ES-I3 (cell line): ENCODE measurements at regions not wholly inside any gene's neighbourhood (a gene's known extent, or its start where the extent isn't known, plus 50 kb on each side); places are given as distances from the start of the nearest gene placed in this dataset.
"Not testable (repeated sequence)": the region's sequence is repeated elsewhere in the genome, so short reads cannot be mapped to it uniquely, and the experiment has no call there.

Source experiments
- H3K36me3 ChIP-seq: 2 replicates; pipeline ENCODE4 v1.6.1; 2013; ENCODE audit warnings: mild to moderate bottlenecking, low read length, control low read depth, moderate library complexity; ENCODE audit not compliant: insufficient read depth
- H3K4me1 ChIP-seq: 2 replicates; pipeline ENCODE4 v1.6.1; 2013; ENCODE audit warnings: mild to moderate bottlenecking, control low read depth, low read length; ENCODE audit not compliant: insufficient read depth
- H3K9ac ChIP-seq: 2 replicates; pipeline ENCODE4 v1.6.1; 2013; ENCODE audit warnings: low read depth, mild to moderate bottlenecking, low read length, moderate library complexity
- H3K9me3 ChIP-seq: 2 replicates; pipeline ENCODE4 v1.6.1; 2013; ENCODE audit warnings: mild to moderate bottlenecking, low read length, moderate library complexity; ENCODE audit not compliant: control insufficient read depth, insufficient read depth

DNA sequence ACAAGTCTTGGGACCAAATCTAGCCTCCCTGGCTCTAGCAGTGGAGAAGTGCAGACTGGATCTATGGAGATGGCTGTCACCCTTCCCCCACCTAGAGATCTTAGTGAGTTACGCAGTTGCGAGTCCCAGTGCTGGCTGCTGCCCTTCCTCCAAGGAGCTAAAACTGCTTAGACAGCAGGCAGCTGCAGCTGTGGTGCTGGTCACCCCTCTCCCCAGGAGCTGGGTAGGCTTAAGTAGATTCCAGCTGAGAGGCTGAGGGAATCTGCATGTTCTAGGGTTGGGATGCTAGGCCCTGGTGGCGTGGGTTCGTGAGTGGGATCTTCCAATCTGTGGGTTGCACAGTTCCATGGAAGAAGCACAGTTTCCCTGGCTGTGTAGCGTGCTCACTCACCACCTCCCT lies 120.2 kb downstream of the SLC35B3 start:
- Histone ChIP-seq H3K9me3 (no peaks in the 10 kb centered on the region; the same call in 1 of the 2 replicates), H3K36me3 (no peaks in the 10 kb centered on the region), H3K9ac (no peak overlapping the region), H3K4me1 (no peaks in the 10 kb centered on the region)

DNA sequence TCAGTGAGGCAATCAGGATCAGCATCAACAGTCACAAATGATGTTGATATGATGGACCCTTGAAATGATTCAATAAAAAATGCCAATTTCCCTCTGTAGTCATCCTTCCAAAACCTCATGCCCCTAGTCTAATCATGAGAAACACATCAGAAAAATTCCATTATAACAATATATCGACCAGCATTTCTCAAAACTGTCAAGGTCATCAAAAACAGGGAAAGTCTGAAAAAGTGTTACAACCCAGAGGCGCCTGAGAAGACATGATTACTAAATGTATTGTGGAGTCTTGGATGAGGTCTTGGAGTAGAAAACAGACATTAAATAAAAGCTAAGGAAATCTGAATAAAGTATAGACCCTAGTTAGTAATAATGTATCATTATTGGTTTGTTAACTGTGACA lies 133.8 kb downstream of the SLC35B3 start:
- H3K4me1 ChIP-seq: no peaks in the 10 kb centered on the region
- no peaks in the 10 kb centered on the region for H3K9me3 ChIP-seq
- H3K36me3 ChIP-seq: no peaks in the 10 kb centered on the region
- no peak overlapping the region for H3K9ac ChIP-seq

DNA sequence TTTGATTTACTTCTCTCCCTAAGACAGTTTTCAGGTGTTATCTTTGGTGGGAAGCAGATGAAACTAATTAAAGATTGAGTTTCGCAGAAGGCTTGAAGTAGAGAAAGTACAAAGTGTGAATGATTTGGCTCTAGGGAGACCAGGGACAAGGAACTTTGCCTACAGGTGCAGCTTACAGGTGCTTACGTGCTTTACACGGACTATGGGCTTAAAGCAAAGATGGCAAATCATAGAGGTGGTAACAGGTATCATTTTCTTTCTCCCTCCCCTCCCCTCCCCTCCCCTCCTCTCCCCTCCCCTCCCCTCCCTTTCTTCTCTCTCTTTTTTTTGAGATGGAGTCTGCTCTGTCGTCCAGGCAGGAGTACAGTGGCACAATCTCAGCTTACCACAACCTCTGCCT lies 136.3 kb downstream of the SLC35B3 start:
- no peak overlapping the region for H3K9ac ChIP-seq
- no peaks in the 10 kb centered on the region for H3K9me3 ChIP-seq
- H3K36me3 ChIP-seq: no peaks in the 10 kb centered on the region
- no peaks in the 10 kb centered on the region for H3K4me1 ChIP-seq

DNA sequence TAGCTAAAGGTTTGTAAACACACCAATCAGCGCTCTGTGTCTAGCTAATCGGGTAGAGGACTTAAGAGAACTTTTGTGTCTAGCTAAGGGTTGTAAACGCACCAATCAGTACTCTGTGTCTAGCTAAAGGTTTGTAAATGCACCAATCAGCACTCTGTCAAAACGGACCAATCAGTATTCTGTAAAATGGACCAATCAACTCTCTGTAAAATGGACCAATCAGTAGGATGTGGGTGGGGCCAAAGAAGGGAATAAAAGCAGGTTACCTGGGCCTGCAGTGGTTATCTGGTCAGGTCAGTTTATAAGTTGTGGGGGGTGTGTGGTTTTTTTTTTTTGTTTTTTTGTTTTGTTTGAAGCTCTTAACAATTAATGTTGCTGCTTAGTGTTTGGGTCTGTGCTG lies 152.4 kb downstream of the SLC35B3 start:
- not testable (repeated sequence) for H3K36me3 ChIP-seq, H3K4me1 ChIP-seq, H3K9ac ChIP-seq, H3K9me3 ChIP-seq

DNA sequence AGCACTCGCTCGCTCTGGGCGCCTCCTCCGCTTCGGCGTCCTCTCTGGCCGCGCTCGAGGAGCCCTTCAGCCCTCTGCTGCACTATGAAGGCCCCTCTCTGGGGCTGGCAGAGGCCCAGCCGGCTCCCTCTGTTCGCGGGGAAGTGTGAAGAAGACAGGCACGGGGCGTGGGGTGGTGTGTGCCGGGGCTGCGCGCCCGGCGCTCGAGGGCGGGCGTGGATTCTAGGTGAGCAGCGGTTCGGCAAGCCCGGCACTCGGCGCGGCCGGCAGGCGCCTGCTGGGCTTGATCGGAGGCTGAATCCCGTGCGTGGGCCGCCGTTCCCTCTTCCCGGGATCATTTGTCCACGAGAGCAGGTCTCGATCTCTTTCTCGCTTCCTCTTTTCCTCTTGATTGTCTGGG lies 153.0 kb downstream of the SLC35B3 start:
- no peak overlapping the region for H3K9ac ChIP-seq
- H3K4me1 ChIP-seq: peaks cover 12% of the 10 kb centered on the region
- no peaks in the 10 kb centered on the region for H3K9me3 ChIP-seq
- no peaks in the 10 kb centered on the region for H3K36me3 ChIP-seq

DNA sequence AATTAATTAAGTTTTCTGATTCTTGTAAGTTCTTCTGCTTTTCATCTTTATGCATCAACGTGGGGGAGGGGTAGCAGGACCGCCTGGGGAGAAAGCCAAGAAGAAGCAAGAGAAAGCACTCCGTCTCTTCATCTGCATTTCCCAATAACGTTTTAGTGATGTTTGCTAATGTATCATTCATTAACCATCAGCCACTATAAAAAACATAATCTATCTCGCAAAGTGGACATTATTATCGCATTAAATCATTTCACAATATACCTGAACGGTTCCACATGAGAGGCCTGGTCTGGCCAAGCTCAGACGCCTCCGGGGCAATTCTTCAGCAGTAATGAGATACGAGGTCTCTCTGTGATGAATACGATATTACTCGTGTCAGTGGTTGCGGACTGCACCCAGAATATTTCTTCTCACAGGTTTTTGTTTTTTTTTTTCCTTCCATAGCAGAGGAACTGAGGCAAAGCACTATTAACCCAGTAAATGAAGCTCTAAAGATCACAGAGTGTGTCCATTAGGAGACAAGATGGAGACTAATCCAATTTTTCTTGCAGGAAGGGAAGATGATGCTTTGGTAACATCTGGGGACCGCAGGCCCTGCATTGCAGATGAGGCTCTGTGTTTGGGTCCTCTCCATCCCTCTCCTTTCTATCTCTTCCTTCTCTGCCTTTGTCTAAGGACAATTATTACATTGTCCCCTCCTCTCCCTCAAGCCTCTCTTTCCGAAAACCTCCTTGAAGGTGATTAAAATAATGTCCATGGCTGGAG lies 156.1 kb downstream of the SLC35B3 start:
- no peak overlapping the region for H3K9ac ChIP-seq
- peaks cover 14% of the 10 kb centered on the region for H3K4me1 ChIP-seq
- no peaks in the 10 kb centered on the region for H3K9me3 ChIP-seq
- H3K36me3 ChIP-seq: no peaks in the 10 kb centered on the region

DNA sequence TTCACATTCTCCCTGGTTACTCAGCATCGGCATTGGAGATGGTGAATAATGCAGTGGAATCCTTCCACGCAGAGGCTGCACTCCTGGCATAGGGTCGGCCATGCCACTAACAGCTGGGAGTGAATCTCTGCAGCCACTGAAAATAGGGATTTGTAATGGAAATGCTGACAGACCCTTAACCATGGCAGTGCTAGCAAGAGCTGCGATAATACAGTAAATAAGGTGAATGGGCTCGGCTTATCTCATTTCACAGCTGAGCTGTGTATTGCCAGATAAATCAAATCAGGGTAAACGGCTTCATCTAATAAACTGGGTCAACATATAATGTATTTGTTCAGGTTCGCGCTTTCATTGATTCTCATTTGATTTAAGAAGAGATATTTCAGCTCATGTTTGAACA lies 156.8 kb downstream of the SLC35B3 start:
- Histone ChIP-seq H3K36me3 (no peaks in the 10 kb centered on the region), H3K9me3 (no peaks in the 10 kb centered on the region), H3K9ac (no peak overlapping the region), H3K4me1 (peaks cover 14% of the 10 kb centered on the region)

DNA sequence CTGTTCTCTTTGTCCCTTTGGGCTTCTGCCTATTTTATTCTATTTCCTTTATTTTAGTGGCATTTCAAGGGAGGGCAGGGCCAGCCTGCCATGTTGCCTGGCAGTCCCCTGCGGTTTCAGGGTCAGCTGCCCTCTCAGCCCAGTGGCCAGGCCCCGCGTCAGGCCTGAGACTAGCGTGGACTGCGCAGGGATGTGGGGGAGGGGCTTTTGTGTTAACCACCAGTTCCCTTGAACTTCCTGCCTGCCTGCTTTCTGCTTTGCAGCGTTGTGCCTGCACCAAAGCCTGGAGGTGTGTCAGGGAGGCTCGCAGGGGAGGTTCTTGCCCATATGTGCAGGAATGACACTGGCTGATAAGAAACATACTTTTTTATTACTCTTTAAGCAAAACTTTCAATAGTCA lies 157.6 kb downstream of the SLC35B3 start:
- H3K9me3 ChIP-seq: no peaks in the 10 kb centered on the region
- H3K9ac ChIP-seq: no peak overlapping the region; the same call in 1 of the 2 replicates
- H3K36me3 ChIP-seq: no peaks in the 10 kb centered on the region
- peaks cover 14% of the 10 kb centered on the region for H3K4me1 ChIP-seq

DNA sequence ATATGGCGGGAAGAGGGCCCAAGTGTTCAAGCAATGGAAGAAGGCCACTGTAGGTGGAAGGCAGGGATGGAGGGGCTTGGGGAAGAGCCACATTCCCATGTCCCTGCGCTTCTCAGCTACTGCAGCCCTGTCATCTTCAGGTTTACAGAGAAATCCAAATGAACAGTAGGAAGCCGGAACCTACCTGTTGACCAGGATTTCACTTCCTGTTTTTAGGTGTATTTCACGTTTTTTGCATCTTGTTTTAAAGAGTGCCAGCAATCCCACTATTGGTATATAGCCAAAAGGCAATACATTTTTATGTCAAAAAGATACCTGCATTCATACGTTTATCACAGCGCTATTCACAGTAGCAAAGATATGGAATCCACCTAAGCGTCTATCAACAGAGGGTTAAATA lies 159.2 kb downstream of the SLC35B3 start:
- Histone ChIP-seq H3K4me1 (peaks cover 14% of the 10 kb centered on the region), H3K36me3 (no peaks in the 10 kb centered on the region), H3K9ac (no peak overlapping the region), H3K9me3 (no peaks in the 10 kb centered on the region)

DNA sequence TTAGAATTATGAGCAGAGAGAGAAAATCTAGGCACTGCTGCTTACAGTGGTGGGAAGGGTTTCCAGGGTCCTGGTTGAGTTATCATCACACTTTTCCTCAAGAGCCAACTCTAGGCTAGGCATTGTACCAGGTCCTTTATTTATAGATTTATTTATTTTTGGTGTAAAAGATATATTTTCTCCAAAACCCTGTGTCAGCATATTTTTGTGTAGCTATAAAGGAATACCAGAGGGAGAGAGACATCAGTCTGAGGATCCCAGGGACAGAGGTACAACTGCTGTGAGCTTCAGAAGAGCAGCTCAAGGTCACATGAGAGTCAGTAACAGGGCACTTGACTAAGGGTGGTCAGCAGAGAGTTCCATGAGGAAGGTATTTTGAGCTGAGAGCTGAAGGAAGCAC lies 159.7 kb downstream of the SLC35B3 start:
- H3K36me3 ChIP-seq: no peaks in the 10 kb centered on the region
- no peak overlapping the region for H3K9ac ChIP-seq
- H3K9me3 ChIP-seq: no peaks in the 10 kb centered on the region
- peaks cover 14% of the 10 kb centered on the region for H3K4me1 ChIP-seq

DNA sequence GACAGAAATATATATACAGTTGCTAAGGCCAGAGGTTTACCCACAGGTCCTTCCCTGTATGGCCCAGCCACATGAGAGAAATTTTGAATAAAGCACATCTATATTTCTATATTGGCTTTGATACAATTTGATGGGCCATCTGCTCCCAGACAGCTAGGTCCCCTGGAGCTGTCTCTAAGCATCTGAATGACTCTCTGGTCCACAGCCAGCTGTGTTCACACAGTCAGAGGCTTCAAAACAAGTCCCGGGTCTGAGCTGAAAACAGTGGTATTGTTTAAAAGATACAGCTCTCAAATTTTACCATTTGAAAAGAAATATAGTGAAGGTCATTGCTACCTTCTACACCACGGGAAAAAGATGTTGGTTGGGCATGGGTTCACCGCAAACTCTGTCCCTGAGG lies 161.1 kb downstream of the SLC35B3 start:
- peaks cover 14% of the 10 kb centered on the region for H3K4me1 ChIP-seq
- H3K9me3 ChIP-seq: no peaks in the 10 kb centered on the region
- no peak overlapping the region for H3K9ac ChIP-seq
- H3K36me3 ChIP-seq: no peaks in the 10 kb centered on the region

DNA sequence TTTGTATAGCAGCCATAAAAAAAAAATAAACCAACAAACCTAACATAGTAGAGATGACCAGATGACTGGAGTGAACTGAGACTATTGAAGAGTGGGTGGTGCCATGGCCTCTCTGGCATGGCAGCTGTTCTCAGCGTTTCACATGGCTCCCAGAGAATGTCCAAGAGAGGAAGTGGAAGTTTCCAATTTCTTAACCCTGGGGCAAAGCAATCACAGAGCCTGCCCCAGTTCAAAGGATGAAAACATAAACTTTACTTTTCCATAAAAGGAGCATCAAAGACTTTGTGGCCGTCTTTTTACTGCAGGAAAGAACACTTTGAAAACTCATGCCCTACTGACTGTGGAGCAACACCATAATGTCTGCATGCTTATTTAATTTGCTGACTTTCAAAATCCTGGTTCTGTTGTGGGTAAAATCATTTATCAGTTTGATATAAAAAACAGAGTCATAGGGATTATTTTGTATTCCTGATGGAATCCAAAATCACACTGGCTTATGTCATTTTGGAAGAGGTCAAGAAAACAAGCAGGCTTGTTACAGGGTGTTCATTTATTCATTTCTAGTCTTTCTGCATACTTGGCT lies 165.4 kb downstream of the SLC35B3 start:
- H3K4me1 ChIP-seq: no peaks in the 10 kb centered on the region
- no peaks in the 10 kb centered on the region for H3K36me3 ChIP-seq
- H3K9ac ChIP-seq: no peak overlapping the region
- H3K9me3 ChIP-seq: no peaks in the 10 kb centered on the region

DNA sequence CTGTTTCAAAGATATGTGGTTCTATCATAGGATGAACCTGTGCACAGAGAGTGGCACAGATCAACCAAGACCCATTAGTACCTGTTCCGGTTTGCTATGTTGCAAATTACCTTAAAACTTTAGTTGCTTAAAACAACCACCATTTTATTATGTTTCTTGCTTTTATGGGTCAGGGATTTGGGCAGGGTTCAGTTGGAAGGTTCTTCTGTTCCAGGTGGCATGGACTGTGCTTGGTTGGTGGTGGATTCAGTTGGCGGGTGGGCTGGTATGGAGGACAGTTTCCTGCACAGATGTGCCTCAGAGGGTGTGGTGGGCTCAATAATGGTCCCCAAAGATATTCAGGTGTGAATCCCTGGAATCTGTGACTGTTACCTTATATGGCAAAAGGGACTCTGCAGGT lies 166.3 kb downstream of the SLC35B3 start:
- H3K4me1 ChIP-seq: no peaks in the 10 kb centered on the region
- no peaks in the 10 kb centered on the region for H3K36me3 ChIP-seq
- no peaks in the 10 kb centered on the region for H3K9me3 ChIP-seq
- H3K9ac ChIP-seq: no peak overlapping the region

DNA sequence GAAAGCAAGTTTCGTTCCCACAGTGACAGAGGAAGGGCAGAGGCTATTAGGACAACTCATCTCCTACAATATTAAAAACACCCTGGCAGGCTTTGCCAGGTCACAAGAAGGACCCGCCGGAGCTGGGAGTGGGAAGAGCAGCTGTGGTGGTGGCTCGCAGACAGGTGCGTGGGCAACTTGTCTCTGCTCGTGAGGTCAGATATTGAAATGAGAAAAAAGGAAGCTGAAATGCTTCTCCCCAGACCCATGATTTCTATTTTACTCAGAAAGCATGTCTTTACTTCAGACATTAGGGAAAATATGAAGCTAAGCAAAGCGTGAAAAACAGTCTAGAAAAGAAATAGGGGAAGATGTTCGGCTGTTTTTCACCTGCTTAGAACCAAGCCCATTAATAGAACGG lies 166.3 kb upstream of the EEF1E1 start:
- Histone ChIP-seq H3K4me1 (no peaks in the 10 kb centered on the region), H3K9me3 (no peaks in the 10 kb centered on the region), H3K9ac (no peak overlapping the region), H3K36me3 (no peaks in the 10 kb centered on the region)

DNA sequence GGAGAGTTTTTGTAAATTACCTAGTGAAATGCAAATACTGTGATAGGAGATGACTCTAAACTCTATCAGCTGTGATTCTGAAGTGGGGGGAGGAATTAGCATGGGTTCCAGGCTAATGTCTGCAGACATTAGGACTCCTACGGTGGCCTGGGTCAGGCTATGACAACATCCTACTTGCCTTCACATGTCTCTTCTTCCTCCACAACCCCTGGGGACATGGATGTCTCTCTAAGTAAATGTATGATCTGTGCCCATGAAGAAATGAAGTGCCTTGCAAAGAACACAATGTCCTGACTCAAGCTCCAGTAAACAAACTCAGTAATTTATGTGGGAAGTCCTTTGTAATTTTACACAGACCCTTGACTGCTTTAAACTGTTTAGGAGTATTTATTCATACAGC lies 165.8 kb upstream of the EEF1E1 start:
- H3K9me3 ChIP-seq: no peaks in the 10 kb centered on the region
- no peak overlapping the region for H3K9ac ChIP-seq
- no peaks in the 10 kb centered on the region for H3K36me3 ChIP-seq
- H3K4me1 ChIP-seq: no peaks in the 10 kb centered on the region
